ENCODE measurements at regions not wholly inside any gene's neighbourhood (a gene's known extent, or its start where the extent isn't known, plus 50 kb on each side); places are given as distances from the start of the nearest gene placed in this dataset.

GRCh38 chr2:236335696-236336574 is 71.7 kb upstream of the ASB18 start:
- Histone ChIP-seq H3K9me1 (ENCODE audit: control insufficient read depth, extremely low read depth, insufficient read depth, low read length) (no peaks in the 10 kb centered on the region), H3K4me1 (ENCODE audit: control insufficient read depth, extremely low read depth, insufficient read depth, low read length) (no peaks in the 10 kb centered on the region), H3K27ac (ENCODE audit: control insufficient read depth, insufficient read depth, low read length) (no peak overlapping the region), H3K27me3 (ENCODE audit: control insufficient read depth, extremely low read depth, insufficient read depth, low read length) (no peaks in the 10 kb centered on the region), H3K9ac (ENCODE audit: control insufficient read depth, extremely low read depth, insufficient read depth, low read length) (no peak overlapping the region), H3K4me2 (ENCODE audit: control insufficient read depth, extremely low read depth, insufficient read depth, low read depth, low read length) (no peak overlapping the region), H3K4me3 (ENCODE audit: control insufficient read depth in 2 of 3, extremely low read depth in 1 of 3, insufficient read depth in 2 of 3, low read depth in 1 of 3, low read length in 3 of 3) (no peak overlapping the region), H3K36me3 (ENCODE audit: control insufficient read depth in 2 of 2, extremely low read depth in 1 of 2, insufficient read depth in 2 of 2, low read length in 2 of 2) (no peaks in the 10 kb centered on the region), H4K20me1 (ENCODE audit: control insufficient read depth, extremely low read depth, insufficient read depth, low read length) (no peaks in the 10 kb centered on the region), H2AFZ (ENCODE audit: control insufficient read depth, low read length) (no peak overlapping the region), H3K79me2 (ENCODE audit: control insufficient read depth, insufficient read depth, low read length) (no peaks in the 10 kb centered on the region), H3K9me3 (ENCODE audit: control insufficient read depth, low read depth, low read length) (no peaks in the 10 kb centered on the region)
- FAIRE-seq (no peak), DNase-seq (ENCODE audit: low read depth, low spot score) (no peak)
- TF ChIP-seq EZH2 (IDR thresholded peaks at IDR 0.05; ENCODE audit: low read length) = no peak
- TF ChIP-seq, protein P1, sequence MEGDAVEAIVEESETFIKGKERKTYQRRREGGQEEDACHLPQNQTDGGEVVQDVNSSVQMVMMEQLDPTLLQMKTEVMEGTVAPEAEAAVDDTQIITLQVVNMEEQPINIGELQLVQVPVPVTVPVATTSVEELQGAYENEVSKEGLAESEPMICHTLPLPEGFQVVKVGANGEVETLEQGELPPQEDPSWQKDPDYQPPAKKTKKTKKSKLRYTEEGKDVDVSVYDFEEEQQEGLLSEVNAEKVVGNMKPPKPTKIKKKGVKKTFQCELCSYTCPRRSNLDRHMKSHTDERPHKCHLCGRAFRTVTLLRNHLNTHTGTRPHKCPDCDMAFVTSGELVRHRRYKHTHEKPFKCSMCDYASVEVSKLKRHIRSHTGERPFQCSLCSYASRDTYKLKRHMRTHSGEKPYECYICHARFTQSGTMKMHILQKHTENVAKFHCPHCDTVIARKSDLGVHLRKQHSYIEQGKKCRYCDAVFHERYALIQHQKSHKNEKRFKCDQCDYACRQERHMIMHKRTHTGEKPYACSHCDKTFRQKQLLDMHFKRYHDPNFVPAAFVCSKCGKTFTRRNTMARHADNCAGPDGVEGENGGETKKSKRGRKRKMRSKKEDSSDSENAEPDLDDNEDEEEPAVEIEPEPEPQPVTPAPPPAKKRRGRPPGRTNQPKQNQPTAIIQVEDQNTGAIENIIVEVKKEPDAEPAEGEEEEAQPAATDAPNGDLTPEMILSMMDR (optimal IDR thresholded peaks at IDR 0.05 in 1 of 3, IDR thresholded peaks at IDR 0.05 in 1 of 3, conservative IDR thresholded peaks at IDR 0.05 in 1 of 3; ENCODE audit: extremely low read depth in 1 of 3, insufficient read depth in 2 of 3, low read length in 3 of 3) = no peak
- dilution Hi-C loops (cut with MboI; ENCODE audit: extremely low pct_ligation_motif_present, low sequenced_read_pairs) = no loop called here

- Histone ChIP-seq H2AFZ (ENCODE audit: control insufficient read depth, low read length) (no peak overlapping the region), H3K4me2 (ENCODE audit: control insufficient read depth, extremely low read depth, insufficient read depth, low read depth, low read length) (no peak overlapping the region), H3K79me2 (ENCODE audit: control insufficient read depth, insufficient read depth, low read length) (no peaks in the 10 kb centered on the region), H3K9me1 (ENCODE audit: control insufficient read depth, extremely low read depth, insufficient read depth, low read length) (no peaks in the 10 kb centered on the region), H3K27ac (ENCODE audit: control insufficient read depth, insufficient read depth, low read length) (no peak overlapping the region), H3K27me3 (ENCODE audit: control insufficient read depth, extremely low read depth, insufficient read depth, low read length) (no peaks in the 10 kb centered on the region), H4K20me1 (ENCODE audit: control insufficient read depth, extremely low read depth, insufficient read depth, low read length) (no peaks in the 10 kb centered on the region), H3K4me1 (ENCODE audit: control insufficient read depth, extremely low read depth, insufficient read depth, low read length) (no peaks in the 10 kb centered on the region), H3K9ac (ENCODE audit: control insufficient read depth, extremely low read depth, insufficient read depth, low read length) (no peak overlapping the region), H3K36me3 (ENCODE audit: control insufficient read depth in 2 of 2, extremely low read depth in 1 of 2, insufficient read depth in 2 of 2, low read length in 2 of 2) (no peaks in the 10 kb centered on the region), H3K4me3 (ENCODE audit: control insufficient read depth in 2 of 3, extremely low read depth in 1 of 3, insufficient read depth in 2 of 3, low read depth in 1 of 3, low read length in 3 of 3) (no peak overlapping the region), H3K9me3 (ENCODE audit: control insufficient read depth, low read depth, low read length) (no peaks in the 10 kb centered on the region)
- DNase-seq (ENCODE audit: low read depth, low spot score) (no peak), FAIRE-seq (no peak)
- dilution Hi-C loops (cut with MboI; ENCODE audit: extremely low pct_ligation_motif_present, low sequenced_read_pairs) = no loop called here
- TF ChIP-seq, protein P1 (optimal IDR thresholded peaks at IDR 0.05 in 1 of 3, IDR thresholded peaks at IDR 0.05 in 1 of 3, conservative IDR thresholded peaks at IDR 0.05 in 1 of 3; ENCODE audit: extremely low read depth in 1 of 3, insufficient read depth in 2 of 3, low read length in 3 of 3) = no peak
- no peak for TF ChIP-seq EZH2 (IDR thresholded peaks at IDR 0.05; ENCODE audit: low read length)
Observed at GRCh38 chr2:236336575-236337464, 72.6 kb upstream of the ASB18 start.

All from keratinocyte (primary cell).